ENCODE measurements at regions not wholly inside any gene's neighbourhood (a gene's known extent, or its start where the extent isn't known, plus 50 kb on each side); places are given as distances from the start of the nearest gene placed in this dataset.

GRCh38 chr5:87945286-87945650 is 323.4 kb downstream of the TMEM161B start:
- no peak for TF ChIP-seq CCAR2 (IDR thresholded peaks at IDR 0.05; ENCODE audit: low read depth, low read length)
- TF ChIP-seq PURB (CRISPR knock-in tag; IDR thresholded peaks at IDR 0.05; ENCODE audit: low read depth): no peak
- no peak for TF ChIP-seq ETS1 (conservative IDR thresholded peaks at IDR 0.05; ENCODE audit: control insufficient read depth, low read depth, low read length)

All from K562 (cell line).